Dermis blood vessel endothelial cell (primary cell): ENCODE measurements at regions not wholly inside any gene's neighbourhood (a gene's known extent, or its start where the extent isn't known, plus 50 kb on each side); places are given as distances from the start of the nearest gene placed in this dataset.
"Not testable (repeated sequence)": the region's sequence is repeated elsewhere in the genome, so short reads cannot be mapped to it uniquely, and the experiment has no call there.

Experiments
- DNase-seq: peaks from one replicate; pipeline ENCODE4 v3.0.0; 2010

GRCh38 chr2:238763471-238763995, 84.4 kb upstream of the TWIST2 start:
- no peak for DNase-seq

GRCh38 chr2:238765590-238765989, 82.3 kb upstream of the TWIST2 start:
- no peak for DNase-seq

- DNase-seq: peak; percentile 24
Observed at GRCh38 chr2:238771218-238771617, 76.7 kb upstream of the TWIST2 start.

- no peak for DNase-seq
Observed at GRCh38 chr2:238771639-238772038, 76.2 kb upstream of the TWIST2 start.

- DNase-seq: no peak
Observed at GRCh38 chr2:238772635-238773297, 75.1 kb upstream of the TWIST2 start.

DNA sequence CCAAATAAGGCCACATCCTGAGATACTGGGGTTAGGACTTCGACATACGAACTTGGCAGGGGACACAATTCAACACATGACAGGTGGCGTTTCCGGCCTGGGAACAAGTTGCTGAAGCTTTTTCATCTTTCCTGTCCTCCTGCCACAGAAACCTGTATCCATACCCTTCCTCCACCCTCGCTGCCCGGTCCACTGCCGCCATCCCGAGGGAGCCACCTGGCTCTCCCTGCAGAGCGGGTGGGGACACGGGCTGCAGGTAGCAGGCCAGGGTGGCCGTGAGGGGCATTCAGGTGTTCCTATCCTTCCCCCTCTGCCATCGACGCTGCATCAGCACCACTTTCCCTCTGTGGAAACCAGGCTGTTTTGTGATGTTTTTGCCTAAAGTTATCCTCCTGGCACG, 74.4 kb upstream of the TWIST2 start:
- DNase-seq: no peak

DNA sequence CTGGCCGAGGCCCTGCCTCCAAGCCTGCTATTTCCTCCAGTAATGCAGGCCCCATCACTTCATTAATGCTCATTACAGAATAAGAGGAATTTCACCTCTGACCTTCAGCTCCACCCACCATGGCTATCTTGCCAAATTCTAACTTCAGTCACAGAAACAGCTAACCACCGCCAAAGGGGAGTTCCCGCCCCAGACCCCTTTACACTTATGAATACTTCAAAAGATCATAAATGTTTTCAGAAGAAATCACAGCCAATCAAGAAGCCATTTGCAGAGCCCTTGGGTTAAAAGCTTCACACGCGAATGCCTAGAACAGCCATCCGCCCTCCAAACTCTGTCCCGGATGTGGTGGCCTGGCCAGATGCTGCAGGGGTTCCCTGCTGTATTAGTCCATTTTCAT, 73.8 kb upstream of the TWIST2 start:
- DNase-seq: no peak

GRCh38 chr2:238774980-238775509, 72.8 kb upstream of the TWIST2 start:
- DNase-seq: no peak

DNA sequence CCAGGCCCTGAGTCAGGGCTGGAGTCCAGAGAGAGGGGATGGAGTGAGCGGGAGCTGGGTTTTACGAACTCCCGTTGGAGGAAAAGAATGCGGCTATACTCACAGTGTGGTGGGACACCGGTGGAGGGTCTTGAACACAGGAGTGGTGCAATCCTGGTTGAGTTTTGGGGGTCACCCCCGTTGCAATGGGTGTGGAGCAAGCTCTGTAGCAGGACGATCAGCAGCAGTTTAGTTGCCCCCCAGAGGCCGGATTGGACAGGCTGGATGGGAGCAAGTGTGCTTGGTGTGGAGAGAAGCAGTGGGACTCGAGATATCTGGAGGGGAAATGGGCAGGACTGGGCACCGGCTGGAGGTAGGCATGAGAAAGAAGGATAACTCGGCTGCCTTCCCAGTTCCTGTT, 72.3 kb upstream of the TWIST2 start:
- no peak for DNase-seq

DNA sequence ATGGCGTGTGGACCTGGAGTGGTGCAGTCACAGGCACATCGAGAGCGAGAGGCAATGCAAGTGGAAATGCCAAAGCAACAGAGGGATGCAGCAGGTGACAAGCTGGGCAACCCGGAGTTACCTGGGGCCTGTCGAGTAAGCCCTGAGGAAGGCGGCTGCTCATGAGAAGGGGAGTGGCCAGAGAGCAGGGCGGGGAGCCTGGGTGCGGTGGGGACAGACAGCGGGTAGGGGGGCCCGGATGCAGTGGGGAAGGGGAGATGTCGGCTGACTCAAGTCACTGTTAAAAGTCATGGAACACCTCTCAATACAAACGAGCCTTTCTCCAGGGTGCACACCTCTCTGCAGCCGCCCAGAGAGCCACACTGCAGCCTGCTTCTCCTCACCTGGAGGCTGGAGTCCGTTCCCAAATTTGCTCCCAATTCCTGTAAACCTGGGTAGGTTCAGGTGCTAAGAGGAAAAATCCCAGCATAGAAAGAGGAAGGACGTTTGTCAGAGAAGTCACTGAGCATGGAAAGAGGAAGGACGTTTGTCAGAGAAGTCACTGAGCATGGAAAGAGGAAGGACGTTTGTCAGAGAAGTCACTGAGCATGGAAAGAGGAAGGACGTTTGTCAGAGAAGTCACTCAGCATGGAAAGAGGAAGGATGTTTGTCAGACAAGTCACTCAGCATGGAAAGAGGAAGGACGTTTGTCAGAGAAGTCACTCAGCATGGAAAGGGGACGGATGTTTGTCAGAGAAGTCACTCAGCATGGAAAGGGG, 71.7 kb upstream of the TWIST2 start:
- no peak for DNase-seq

DNA sequence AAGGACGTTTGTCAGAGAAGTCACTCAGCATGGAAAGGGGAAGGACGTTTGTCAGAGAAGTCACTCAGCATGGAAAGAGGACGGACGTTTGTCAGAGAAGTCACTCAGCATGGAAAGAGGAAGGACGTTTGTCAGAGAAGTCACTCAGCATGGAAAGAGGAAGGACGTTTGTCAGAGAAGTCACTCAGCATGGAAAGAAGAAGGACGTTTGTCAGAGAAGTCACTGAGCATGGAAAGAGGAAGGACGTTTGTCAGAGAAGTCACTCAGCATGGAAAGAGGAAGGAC, 71.2 kb upstream of the TWIST2 start:
- not testable (repeated sequence) for DNase-seq

DNA sequence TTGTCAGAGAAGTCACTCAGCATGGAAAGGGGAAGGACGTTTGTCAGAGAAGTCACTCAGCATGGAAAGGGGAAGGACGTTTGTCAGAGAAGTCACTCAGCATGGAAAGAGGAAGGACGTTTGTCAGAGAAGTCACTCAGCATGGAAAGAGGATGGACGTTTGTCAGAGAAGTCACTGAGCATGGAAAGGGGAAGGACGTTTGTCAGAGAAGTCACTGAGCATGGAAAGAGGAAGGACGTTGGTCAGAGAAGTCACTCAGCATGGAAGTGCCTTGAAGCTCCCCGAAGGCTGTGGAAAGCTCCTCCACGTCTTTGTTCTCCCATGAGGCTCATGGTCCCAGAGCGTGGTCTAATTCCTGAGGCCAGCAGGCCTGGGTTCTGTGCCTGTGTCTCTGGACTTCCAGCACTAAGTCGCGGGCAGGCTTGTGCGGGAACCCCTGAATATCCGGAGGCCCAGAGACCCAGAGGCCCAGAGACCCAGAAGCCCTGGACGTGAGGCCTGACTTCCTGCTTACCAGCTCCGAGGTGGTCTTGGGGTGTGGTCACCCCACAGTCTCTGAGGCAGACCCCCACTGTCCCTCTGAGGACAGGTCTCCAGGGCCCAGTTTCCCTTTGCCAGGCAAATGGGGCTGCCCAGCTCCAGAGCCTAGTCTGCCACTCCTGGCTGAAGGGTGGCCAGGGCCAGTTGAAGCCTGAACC, 70.4 kb upstream of the TWIST2 start:
- no peak for DNase-seq

DNA sequence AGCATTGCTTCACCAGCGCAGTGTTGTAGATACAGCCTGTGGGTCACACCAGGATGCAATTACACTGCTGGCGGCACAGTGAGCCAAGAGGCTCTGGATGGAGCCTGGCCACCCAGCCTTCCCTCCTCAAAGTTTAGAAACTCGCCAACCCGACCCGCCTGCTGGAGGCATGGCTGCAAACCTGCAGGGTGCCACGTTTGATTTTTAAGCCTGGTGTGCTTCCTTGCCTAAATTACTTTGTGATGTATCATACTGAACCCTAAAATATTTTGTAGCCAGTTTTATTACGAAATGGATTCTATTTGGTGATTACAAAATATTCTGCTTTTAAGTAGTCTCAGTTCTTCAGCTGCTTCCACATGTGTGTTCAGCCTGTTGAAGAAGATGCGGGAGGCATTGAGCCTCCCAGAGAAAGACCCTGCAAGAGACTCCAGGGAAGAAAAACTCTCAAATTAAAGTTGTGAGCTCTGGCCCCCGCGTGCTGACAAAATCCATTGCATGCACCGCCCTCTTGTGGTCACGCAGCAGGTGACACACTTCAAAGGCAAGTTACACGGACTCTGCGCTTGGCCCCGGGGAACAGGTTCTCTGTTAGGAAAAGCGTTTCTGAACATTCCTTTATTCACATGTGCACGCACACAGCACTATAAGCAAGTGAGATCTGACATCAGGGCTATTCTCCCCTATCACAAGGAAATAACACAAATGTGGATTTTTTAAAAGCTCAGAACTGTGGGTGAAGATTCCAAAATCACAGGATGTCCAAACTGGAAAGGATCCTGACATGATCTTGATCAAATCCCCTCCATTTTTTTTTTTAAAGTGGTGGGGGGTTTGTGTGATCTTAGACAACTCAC, 63.0 kb upstream of the TWIST2 start:
- DNase-seq: peak; percentile 78

DNA sequence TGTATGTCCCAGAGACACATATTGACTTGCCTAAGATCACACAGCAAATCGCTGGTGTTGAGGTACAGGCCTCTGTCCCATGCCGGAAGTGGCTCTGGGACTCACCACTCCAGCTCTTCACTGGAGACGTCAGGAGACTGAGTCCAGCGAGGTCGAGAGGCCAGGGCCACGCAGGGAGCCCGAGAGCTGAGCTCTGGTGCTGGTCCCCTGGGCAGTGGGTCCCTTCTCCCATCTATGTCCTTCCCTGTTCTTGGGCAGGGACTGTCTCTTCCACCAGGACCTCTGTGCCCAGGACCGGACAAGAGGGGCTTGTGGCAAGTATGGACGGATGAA, 62.4 kb upstream of the TWIST2 start:
- DNase-seq: no peak

DNA sequence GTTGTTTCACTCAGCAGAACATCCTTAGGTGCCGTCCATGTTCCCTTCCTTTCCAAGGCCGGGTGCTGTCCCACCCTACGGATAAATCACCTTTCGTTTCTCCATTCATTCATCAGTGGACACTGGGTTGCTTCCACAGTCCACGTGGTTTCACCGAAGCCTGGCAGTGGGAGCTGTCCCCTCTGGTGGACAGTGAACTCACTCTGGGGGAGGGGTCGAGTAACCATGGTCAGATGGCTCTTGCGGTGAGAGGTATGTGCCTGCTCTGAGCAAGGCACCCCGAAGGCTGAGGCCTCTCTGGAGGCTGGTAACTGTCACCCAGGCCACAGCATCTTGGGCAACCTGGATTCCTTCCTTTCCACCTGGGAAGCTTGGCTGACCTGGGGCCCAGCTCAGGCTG, 61.5 kb upstream of the TWIST2 start:
- DNase-seq: no peak

DNA sequence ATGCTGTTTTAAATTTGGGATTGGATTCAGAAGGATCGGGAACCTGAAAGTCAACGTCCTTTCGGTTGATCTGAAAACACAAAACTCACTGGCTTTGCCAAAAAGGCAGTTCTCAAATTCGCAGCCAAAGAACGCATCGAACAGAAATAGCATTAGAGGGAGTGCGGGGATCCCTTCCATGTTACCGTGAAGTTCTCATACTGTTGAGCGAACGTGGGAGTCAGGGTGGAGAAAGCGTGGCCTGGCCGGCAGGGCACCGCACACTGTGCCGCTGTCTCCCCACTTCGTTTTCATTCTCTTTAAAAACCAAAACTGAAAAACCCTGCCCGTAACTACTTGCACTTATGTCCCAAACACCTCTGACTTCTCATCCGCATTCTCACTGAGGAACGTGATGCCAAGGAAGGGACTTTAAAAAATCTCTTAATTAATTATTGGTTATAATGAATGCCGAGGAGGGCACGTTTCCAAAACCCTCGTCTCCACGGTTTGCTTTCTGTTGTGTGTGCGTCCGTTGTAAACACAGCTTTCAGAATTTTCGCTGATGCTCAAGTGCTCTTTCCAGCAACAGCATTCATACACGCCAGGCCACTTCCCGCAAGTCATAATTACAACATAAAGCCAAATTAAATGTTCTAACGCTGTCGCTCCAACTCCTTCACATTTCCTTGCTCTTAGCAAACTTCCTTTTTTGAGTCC, 60.9 kb upstream of the TWIST2 start:
- DNase-seq: no peak

- DNase-seq: no peak
Observed at GRCh38 chr2:238787501-238787900, 60.4 kb upstream of the TWIST2 start.

DNA sequence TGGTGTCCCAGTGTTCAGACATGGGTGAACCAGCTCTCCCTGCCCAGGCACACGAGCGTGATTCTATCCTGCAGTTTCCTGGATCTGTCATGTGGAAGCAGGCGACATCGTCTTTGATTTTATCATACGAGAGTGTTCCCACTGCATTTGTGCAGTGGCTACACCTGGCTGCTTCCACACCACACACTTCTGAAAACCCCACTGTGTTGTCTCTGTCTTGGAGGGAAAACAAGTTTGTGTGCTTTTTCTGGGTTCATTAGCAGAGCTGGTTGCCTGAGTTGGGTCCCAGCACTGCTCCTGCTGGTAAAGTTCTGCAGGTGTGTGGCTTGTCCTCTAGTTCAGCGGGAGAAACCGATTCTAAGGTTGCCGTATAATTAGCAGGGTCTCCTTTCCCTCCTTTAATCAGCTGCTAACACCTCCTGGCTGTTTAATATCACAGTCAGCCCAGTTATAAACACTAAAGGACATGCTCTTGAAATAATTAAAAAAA, 58.5 kb upstream of the TWIST2 start:
- no peak for DNase-seq

DNA sequence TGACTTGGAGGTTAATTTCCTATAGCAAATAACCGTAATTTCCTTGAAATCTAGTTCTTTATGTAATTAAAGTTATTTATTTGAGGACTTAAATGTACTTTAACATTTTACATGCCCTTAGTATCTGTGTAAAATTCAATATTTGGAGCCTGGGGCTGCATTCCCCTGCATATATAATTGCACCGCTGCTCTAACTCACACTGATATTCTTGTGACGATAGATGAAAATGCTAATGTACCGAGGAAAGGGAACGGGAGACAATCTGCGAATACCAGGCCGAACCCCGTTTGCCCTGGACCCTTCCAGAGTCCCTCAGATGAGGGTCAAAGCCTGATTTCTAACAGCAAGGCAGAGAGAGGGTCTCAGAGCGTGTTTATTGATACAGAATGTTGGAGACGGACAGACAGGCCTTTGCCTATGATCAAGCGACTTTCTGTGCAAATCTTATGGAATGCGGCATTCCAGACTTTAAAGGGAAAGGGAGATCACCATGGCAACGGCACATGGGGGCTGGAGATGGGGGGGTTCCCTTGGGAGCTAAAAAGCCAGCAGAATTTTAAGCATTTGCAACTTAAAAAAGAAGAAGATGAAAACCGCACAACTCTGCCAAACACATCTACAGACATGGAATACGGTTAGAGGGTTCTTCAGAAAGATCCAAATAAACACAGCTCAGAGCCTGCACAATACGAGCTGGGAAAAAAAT, 57.6 kb upstream of the TWIST2 start:
- DNase-seq: no peak

DNA sequence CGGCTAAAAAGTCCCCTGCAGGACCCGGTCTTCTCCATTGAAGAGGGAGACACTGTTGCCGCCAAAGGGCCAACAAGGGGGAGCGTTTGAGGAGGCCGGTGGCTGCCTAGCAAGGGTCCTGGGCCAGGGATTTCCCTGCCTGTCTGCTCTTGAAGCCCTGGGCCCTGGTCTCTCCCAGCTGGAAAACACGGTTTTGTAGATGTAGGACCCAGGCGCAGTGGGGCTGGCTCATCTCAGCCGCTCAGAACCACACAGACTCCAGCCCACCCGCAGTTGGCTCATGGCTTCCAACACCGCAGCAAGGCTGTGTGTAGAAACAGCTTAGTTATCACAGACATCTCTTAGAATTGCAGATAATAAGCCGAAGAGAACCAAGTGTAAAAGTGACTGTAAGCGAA, 57.1 kb upstream of the TWIST2 start:
- DNase-seq: no peak

DNA sequence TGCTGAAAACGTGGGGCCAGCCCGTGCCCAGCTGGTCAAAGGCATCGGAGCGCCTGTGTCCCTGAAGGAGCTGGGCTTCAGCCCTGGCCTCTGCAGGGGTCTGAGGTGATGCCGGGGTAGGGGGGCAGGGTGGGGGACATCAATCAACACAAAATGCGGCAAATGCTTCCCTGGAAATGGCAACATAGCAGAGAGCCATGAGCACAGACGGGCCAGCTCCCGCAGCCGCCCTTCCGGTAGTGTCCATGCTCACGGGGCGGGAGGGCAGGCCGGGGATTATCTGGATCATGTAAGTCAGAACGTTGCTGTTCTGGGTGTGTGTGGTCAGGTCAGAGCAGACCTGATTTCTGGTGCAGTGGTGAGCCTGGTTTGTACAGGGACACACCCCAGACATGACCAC, 56.5 kb upstream of the TWIST2 start:
- DNase-seq: no peak
